Naive thymus-derived CD4-positive, alpha-beta T cell (primary cell): ENCODE measurements at regions not wholly inside any gene's neighbourhood (a gene's known extent, or its start where the extent isn't known, plus 50 kb on each side); places are given as distances from the start of the nearest gene placed in this dataset.

ENCODE experiments used
- ATAC-seq: fragments of 150-1000 bp; cut with Tn5 transposase; 2 replicates; pipeline ENCODE4 v1.10.0; 2021; ENCODE audit warnings: mild to moderate bottlenecking, moderate library complexity
- CTCF ChIA-PET: fragments of 350-600 bp; sonication (Branson Sonifier 250); formaldehyde crosslinking; loops from one replicate; lab custom pipeline; 2021; ENCODE audit warnings: antibody characterized with exemption; lab: Charles Lee
- POLR2A ChIA-PET: fragments of 350-600 bp; sonication (Branson Sonifier 250); formaldehyde crosslinking; loops from one replicate; lab custom pipeline; 2021; ENCODE audit warnings: antibody characterized with exemption, inconsistent platforms; lab: Charles Lee
- DNase-seq, 9 donors: peaks; one replicate each; pipeline versions ENCODE4 v3.0.0 to v3.0.0-alpha.2; 2020 to 2022; ENCODE audit warnings: mixed read lengths in 1 of 9
- H3K27ac ChIP-seq: one replicate; pipeline ENCODE4 v1.7.0; 2013; ENCODE audit warnings: mild to moderate bottlenecking, low read depth, low read length, moderate library complexity
- H3K27me3 ChIP-seq, 2 donors: one replicate each; pipeline ENCODE4 v1.7.0; 2013; ENCODE audit warnings: low read length in 2 of 2, mild to moderate bottlenecking in 2 of 2, moderate library complexity in 2 of 2; ENCODE audit not compliant: control insufficient read depth in 2 of 2, insufficient read depth in 2 of 2
- H3K36me3 ChIP-seq, 3 experiments: 1 replicate in 2 of 3; 2 replicates in 1 of 3; pipeline ENCODE4 v1.7.0; 2013; ENCODE audit warnings: low read length in 3 of 3, mild to moderate bottlenecking in 3 of 3, moderate library complexity in 1 of 3; ENCODE audit not compliant: insufficient read depth in 3 of 3, control insufficient read depth in 2 of 3
- H3K4me1 ChIP-seq, 2 donors: one replicate each; pipeline ENCODE4 v1.7.0; 2013; ENCODE audit warnings: low read length in 2 of 2, mild to moderate bottlenecking in 2 of 2, moderate library complexity in 1 of 2; ENCODE audit not compliant: control insufficient read depth in 2 of 2, insufficient read depth in 2 of 2
- H3K4me3 ChIP-seq: 2 replicates; pipeline ENCODE4 v1.7.0; 2013; ENCODE audit warnings: mild to moderate bottlenecking, low read length
- H3K9me3 ChIP-seq, 3 experiments: 1 replicate in 2 of 3; 2 replicates in 1 of 3; pipeline ENCODE4 v1.7.0; 2013; ENCODE audit warnings: low read length in 3 of 3; ENCODE audit not compliant: control insufficient read depth in 2 of 3
- H3K27ac Mint-ChIP-seq, 9 donors: one replicate each; pipeline ENCODE4 v1.8.0; 2020 to 2022; ENCODE audit warnings: mixed read lengths in 9 of 9, mild to moderate bottlenecking in 8 of 9, moderate library complexity in 5 of 9, inconsistent platforms in 2 of 9
- H3K27me3 Mint-ChIP-seq, 5 donors: one replicate each; pipeline ENCODE4 v1.8.0; 2021 to 2022; ENCODE audit warnings: mixed read lengths in 5 of 5, mild to moderate bottlenecking in 1 of 5
- H3K36me3 Mint-ChIP-seq, 5 donors: one replicate each; pipeline ENCODE4 v1.8.0; 2020 to 2022; ENCODE audit warnings: mixed read lengths in 5 of 5, mild to moderate bottlenecking in 3 of 5, inconsistent platforms in 1 of 5
- H3K4me1 Mint-ChIP-seq, 7 donors: one replicate each; pipeline ENCODE4 v1.8.0; 2020 to 2022; ENCODE audit warnings: mixed read lengths in 7 of 7, mild to moderate bottlenecking in 3 of 7, inconsistent platforms in 1 of 7
- H3K4me3 Mint-ChIP-seq, 10 donors: one replicate each; pipeline ENCODE4 v1.8.0; 2020 to 2022; ENCODE audit warnings: mild to moderate bottlenecking in 10 of 10, mixed read lengths in 10 of 10, moderate library complexity in 6 of 10, inconsistent platforms in 2 of 10
- H3K9me3 Mint-ChIP-seq, 11 donors: one replicate each; pipeline ENCODE4 v1.8.0; 2020 to 2022; ENCODE audit warnings: mixed read lengths in 11 of 11, mild to moderate bottlenecking in 4 of 11, inconsistent platforms in 1 of 11, moderate library complexity in 1 of 11
- intact Hi-C, 2 donors: fragments of 100-400 bp; cut with micrococcal nuclease; formaldehyde crosslinking; loops; one replicate each; pipeline ENCODE4 v1.15.1; 2023

DNA sequence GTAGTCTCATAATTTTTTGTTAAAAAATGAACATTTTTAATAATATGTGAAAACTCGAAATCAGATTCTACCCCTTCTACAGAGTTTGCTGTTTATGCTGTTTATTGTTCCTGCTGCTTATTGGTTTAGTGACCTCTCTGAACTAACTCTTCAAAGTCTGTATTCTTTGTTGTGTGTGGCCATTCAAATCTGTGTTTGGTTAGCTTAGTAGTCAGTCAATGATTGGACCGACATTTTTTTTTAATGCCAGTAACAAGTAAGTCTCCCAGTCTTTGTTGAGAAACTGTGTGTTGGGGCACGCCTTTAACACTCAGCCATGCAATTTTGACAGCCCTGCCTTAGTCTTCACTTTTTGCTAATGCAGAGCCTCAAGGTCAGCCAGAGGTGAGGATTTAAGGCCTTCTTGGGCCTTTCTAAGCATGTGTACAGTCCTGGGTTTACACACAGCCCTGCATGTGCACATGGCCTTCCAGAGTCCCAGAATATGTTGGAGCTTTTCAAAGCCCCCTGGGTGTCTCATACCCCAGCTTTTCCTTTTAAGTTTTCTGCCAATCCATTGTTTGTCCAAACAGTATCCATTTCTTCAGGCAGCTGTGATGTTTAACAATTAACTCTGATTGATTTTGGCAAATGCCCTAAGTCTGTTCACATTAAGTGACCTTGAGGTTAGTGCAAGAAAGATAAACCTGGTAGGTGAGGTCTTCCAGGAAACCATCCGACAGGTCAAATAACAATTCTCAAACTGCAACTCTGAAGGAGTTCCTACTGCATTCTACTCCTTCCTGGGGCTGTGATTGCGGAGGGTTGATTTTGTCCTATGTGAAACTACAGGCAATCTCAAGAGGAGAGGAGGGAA is 389.3 kb downstream of the PMP22 start:
- Mint-ChIP-seq H3K27ac (no peak overlapping the region), H3K27me3 (peaks cover 0 to 15% (median 0%) of the 10 kb centered on the region in 5 donors), H3K4me3 (no peak overlapping the region), H3K36me3 (no peaks in the 10 kb centered on the region), H3K9me3 (peaks cover 0 to 3% (median 0%) of the 10 kb centered on the region in 11 donors), H3K4me1 (no peaks in the 10 kb centered on the region)
- no peaks in the 10 kb centered on the region for H3K4me1 ChIP-seq
- DNase-seq = no peak
- H3K4me3 ChIP-seq = no peak overlapping the region
- no peaks in the 10 kb centered on the region for H3K9me3 ChIP-seq
- no peaks in the 10 kb centered on the region for H3K27me3 ChIP-seq
- H3K36me3 ChIP-seq = no peaks in the 10 kb centered on the region
- ATAC-seq = no peak
- H3K27ac ChIP-seq = no peak overlapping the region
- intact Hi-C loops = no loop called here
- POLR2A ChIA-PET = no interaction called here
- CTCF ChIA-PET = interaction anchor here (0.6 kb wide), 1 partner anchor 933 kb away, joined by 4 read pairs; no protein-coding TSS in a partner anchor

DNA sequence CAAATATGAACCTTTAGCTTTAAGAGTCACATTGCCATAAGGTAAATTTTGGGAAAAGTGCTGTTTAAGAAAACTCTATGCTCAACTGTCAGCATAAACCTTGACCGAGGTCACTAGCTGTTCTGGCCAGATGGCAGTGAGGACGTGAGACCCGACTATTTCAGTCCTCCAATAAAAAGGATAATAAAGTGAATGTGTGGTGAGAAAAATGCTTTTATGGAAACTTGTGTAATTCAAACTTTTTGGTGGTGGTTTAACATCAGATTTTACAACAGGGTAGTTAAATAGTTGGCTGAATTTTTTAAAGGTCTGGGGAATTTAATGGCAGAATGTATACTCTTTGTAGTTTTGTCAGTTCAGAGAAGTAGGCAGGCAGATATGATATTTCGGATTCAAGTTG is 391.1 kb downstream of the PMP22 start:
- no peak overlapping the region for H3K4me3 Mint-ChIP-seq
- ATAC-seq (no peak), DNase-seq (no peak)
- peaks cover 0 to 4% (median 0%) of the 10 kb centered on the region in 11 donors for H3K9me3 Mint-ChIP-seq
- H3K27ac ChIP-seq = no peak overlapping the region
- H3K9me3 ChIP-seq = no peaks in the 10 kb centered on the region
- H3K4me3 ChIP-seq = no peak overlapping the region
- ChIA-PET POLR2A (no interaction called here), CTCF (no interaction called here)
- H3K27me3 ChIP-seq = no peaks in the 10 kb centered on the region
- H3K36me3 ChIP-seq = no peaks in the 10 kb centered on the region
- intact Hi-C loops = no loop called here
- no peak overlapping the region for H3K27ac Mint-ChIP-seq
- peaks cover 0 to 21% (median 6%) of the 10 kb centered on the region in 5 donors for H3K27me3 Mint-ChIP-seq
- H3K4me1 ChIP-seq = no peaks in the 10 kb centered on the region
- H3K36me3 Mint-ChIP-seq = no peaks in the 10 kb centered on the region
- H3K4me1 Mint-ChIP-seq = no peaks in the 10 kb centered on the region

DNA sequence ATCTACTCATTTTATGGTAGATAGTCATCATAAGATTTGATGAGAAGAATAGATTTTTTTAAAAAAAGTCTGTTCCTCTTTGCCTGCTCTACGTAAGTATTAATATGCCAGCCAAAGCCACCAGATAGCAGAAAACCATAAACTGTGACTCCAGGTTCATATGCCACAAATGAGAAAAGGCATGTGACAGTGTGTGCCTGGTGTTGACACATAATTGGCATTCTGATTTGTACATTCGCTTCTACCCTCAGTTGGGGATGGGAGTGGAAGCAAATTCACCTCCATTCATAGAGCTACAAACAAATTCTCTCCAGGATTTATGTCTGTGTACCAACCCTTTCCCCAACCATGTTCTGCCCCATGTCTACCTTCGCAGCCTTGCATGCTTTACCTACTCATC is 391.6 kb downstream of the PMP22 start:
- no peak overlapping the region for H3K4me3 ChIP-seq
- no peaks in the 10 kb centered on the region for H3K4me1 ChIP-seq
- intact Hi-C loops = no loop called here
- Mint-ChIP-seq H3K36me3 (no peaks in the 10 kb centered on the region), H3K4me1 (no peaks in the 10 kb centered on the region), H3K9me3 (peaks cover 0 to 4% (median 0%) of the 10 kb centered on the region in 11 donors), H3K27me3 (peaks cover 0 to 21% (median 6%) of the 10 kb centered on the region in 5 donors), H3K4me3 (no peak overlapping the region), H3K27ac (no peak overlapping the region)
- ChIA-PET POLR2A (no interaction called here), CTCF (no interaction called here)
- no peak overlapping the region for H3K27ac ChIP-seq
- no peak for DNase-seq
- H3K36me3 ChIP-seq = no peaks in the 10 kb centered on the region
- no peak for ATAC-seq
- H3K27me3 ChIP-seq = no peaks in the 10 kb centered on the region
- no peaks in the 10 kb centered on the region for H3K9me3 ChIP-seq

DNA sequence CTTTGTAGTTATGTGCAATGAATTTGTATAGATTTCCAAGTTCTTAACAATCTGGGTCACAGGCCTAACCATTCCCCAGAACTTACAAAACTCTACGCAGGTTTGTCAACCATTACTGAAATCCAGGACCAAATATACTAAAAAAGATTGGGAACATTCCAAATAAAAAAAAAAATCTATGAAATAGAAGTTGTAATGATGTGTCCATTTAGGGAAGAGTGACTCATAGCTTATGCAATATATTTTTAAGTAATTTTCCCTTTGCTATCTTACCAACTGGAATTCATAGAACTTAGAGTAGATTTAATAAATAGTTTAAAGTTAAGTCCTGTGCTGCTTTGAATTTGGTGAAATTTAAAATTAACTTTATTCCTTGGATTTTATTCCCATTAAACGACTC is 393.2 kb downstream of the PMP22 start:
- CTCF ChIA-PET = no interaction called here
- peaks cover 0 to 28% (median 16%) of the 10 kb centered on the region in 5 donors for H3K27me3 Mint-ChIP-seq

DNA sequence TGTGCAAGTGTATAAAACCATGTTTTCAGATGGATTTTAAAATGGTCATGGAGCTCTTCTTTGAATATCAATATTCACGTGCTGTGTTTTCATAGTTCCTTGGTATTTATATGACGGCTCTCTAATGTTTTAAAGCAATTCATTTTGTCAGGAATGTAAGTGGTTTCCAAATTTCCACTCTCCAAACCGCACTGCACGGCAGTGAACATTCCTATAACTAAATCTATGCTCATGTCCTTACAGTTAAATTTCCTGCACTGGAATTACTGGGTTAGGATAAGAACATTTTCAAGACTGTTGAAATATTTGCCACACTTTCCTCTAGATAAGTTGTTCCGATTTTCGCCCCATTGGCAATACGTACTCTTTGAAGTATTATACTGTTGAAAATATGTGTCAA is 398.9 kb downstream of the PMP22 start:
- Histone ChIP-seq H3K27me3 (no peaks in the 10 kb centered on the region), H3K9me3 (no peaks in the 10 kb centered on the region), H3K27ac (no peak overlapping the region), H3K4me1 (no peaks in the 10 kb centered on the region), H3K4me3 (no peak overlapping the region), H3K36me3 (no peaks in the 10 kb centered on the region)
- Mint-ChIP-seq H3K4me1 (no peaks in the 10 kb centered on the region), H3K27me3 (peaks cover 0 to 30% (median 17%) of the 10 kb centered on the region in 5 donors), H3K36me3 (no peaks in the 10 kb centered on the region), H3K27ac (no peak overlapping the region), H3K4me3 (no peak overlapping the region), H3K9me3 (peaks cover 0 to 2% (median 0%) of the 10 kb centered on the region in 11 donors)
- ChIA-PET CTCF (no interaction called here), POLR2A (no interaction called here)
- DNase-seq = no peak
- intact Hi-C loops = no loop called here
- no peak for ATAC-seq

More for the DNA sequence above, 393.2 kb downstream of the PMP22 start:
- H3K27ac Mint-ChIP-seq = no peak overlapping the region
- no peaks in the 10 kb centered on the region for H3K4me1 Mint-ChIP-seq
- H3K27ac ChIP-seq = no peak overlapping the region
- DNase-seq = no peak
- POLR2A ChIA-PET = interaction anchor here (0.6 kb wide), 2 partner anchors 145 to 346 kb away, joined by 3 to 5 read pairs; no protein-coding TSS in a partner anchor
- H3K4me3 ChIP-seq = no peak overlapping the region
- H3K36me3 Mint-ChIP-seq = no peaks in the 10 kb centered on the region
- peaks cover 0 to 4% (median 0%) of the 10 kb centered on the region in 11 donors for H3K9me3 Mint-ChIP-seq
- no peaks in the 10 kb centered on the region for H3K9me3 ChIP-seq
- no peak overlapping the region for H3K4me3 Mint-ChIP-seq
- H3K27me3 ChIP-seq = no peaks in the 10 kb centered on the region
- intact Hi-C loops = no loop called here
- no peaks in the 10 kb centered on the region for H3K4me1 ChIP-seq
- no peaks in the 10 kb centered on the region for H3K36me3 ChIP-seq
- no peak for ATAC-seq

DNA sequence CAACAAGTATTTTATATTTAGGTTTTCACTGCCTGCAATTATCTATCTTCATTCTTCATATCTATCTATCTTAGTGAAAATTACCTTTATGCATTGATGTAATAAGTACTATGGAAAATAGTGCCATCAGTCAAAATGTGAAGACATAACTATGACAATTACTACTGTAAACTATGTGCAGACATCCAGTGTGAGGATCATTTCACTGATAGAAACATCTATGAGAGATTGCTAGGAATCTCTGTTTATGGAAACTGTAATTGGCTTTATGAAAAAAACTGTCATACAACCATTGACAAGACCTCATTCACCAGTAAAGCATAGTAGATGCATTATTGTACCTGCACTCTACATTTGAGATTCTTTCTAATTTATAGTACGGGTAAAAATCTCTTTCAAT is 401.0 kb downstream of the PMP22 start:
- ATAC-seq = no peak

DNA sequence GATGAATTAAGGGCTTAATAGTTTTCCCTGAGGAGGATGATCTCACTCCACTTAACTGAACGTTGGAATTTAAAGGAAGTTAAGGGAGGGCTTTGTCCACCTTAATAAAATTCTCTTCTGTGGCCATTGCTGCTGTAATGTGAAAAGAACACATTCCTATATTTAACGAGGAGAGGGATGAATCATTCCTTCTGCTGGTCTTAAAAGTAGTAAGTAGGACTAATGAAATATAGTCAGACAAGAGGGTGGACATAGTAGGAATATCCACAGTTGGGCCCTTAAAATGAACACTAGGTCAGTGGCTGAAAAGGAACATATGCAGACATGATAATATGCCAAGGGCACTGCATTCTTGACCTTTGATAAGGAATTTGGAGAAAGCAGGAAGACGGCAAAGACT is 405.6 kb downstream of the PMP22 start:
- POLR2A ChIA-PET = no interaction called here
- ATAC-seq = no peak
- intact Hi-C loops = no loop called here
- no peaks in the 10 kb centered on the region for H3K9me3 ChIP-seq
- no peaks in the 10 kb centered on the region for H3K36me3 ChIP-seq
- Mint-ChIP-seq H3K4me1 (no peaks in the 10 kb centered on the region), H3K36me3 (no peaks in the 10 kb centered on the region), H3K27me3 (peaks cover 2 to 25% (median 14%) of the 10 kb centered on the region in 5 donors), H3K4me3 (no peak overlapping the region), H3K27ac (no peak overlapping the region), H3K9me3 (peaks cover 0 to 6% (median 2%) of the 10 kb centered on the region in 11 donors)
- H3K4me1 ChIP-seq = no peaks in the 10 kb centered on the region
- DNase-seq = no peak
- no peaks in the 10 kb centered on the region for H3K27me3 ChIP-seq
- no peak overlapping the region for H3K4me3 ChIP-seq
- no peak overlapping the region for H3K27ac ChIP-seq
- CTCF ChIA-PET = no interaction called here

More for the DNA sequence above, 401.0 kb downstream of the PMP22 start:
- no peaks in the 10 kb centered on the region for H3K4me1 ChIP-seq
- peaks cover 0 to 24% (median 20%) of the 10 kb centered on the region in 5 donors for H3K27me3 Mint-ChIP-seq
- no peak overlapping the region for H3K27ac ChIP-seq
- no peaks in the 10 kb centered on the region for H3K9me3 ChIP-seq
- no peak overlapping the region for H3K4me3 ChIP-seq
- ChIA-PET CTCF (no interaction called here), POLR2A (no interaction called here)
- no peak overlapping the region for H3K27ac Mint-ChIP-seq
- H3K36me3 Mint-ChIP-seq = no peaks in the 10 kb centered on the region
- intact Hi-C loops = no loop called here
- H3K27me3 ChIP-seq = no peaks in the 10 kb centered on the region
- no peak for DNase-seq
- no peaks in the 10 kb centered on the region for H3K36me3 ChIP-seq
- H3K9me3 Mint-ChIP-seq = peaks cover 0 to 2% (median 0%) of the 10 kb centered on the region in 11 donors
- no peaks in the 10 kb centered on the region for H3K4me1 Mint-ChIP-seq
- H3K4me3 Mint-ChIP-seq = no peak overlapping the region
